ENCODE measurements at regions not wholly inside any gene's neighbourhood (a gene's known extent, or its start where the extent isn't known, plus 50 kb on each side); places are given as distances from the start of the nearest gene placed in this dataset.

DNA sequence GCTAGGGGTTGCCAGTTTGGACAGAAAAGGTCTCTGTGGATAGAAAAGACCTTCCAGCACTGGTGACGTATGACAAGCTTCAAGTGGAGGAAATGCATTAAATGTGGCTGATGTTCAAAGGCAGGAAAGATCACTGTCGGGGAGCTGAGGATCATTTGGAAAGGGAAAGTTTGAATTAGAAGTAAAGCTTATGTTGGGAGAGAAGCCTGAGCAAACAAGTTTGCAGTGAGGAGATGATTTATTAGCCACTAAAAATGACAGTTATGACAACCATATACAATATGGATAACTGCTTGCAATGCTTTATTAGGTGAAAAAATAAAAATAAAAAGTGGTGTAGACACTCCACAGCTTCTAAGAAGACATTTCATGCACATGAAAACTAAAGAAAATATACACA is 135.3 kb upstream of the HS3ST1 start:
- Mint-ChIP-seq H3K4me3 (no peak overlapping the region), H3K9me3 (ENCODE audit: insufficient read depth) (no peaks in the 10 kb centered on the region), H3K4me1 (peaks cover 6% of the 10 kb centered on the region), H3K27me3 (no peaks in the 10 kb centered on the region), H3K27ac (no peak overlapping the region)
- TF ChIP-seq, protein P1, sequence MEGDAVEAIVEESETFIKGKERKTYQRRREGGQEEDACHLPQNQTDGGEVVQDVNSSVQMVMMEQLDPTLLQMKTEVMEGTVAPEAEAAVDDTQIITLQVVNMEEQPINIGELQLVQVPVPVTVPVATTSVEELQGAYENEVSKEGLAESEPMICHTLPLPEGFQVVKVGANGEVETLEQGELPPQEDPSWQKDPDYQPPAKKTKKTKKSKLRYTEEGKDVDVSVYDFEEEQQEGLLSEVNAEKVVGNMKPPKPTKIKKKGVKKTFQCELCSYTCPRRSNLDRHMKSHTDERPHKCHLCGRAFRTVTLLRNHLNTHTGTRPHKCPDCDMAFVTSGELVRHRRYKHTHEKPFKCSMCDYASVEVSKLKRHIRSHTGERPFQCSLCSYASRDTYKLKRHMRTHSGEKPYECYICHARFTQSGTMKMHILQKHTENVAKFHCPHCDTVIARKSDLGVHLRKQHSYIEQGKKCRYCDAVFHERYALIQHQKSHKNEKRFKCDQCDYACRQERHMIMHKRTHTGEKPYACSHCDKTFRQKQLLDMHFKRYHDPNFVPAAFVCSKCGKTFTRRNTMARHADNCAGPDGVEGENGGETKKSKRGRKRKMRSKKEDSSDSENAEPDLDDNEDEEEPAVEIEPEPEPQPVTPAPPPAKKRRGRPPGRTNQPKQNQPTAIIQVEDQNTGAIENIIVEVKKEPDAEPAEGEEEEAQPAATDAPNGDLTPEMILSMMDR (IDR thresholded peaks at IDR 0.05), result no peak
- TF ChIP-seq EZH2 (IDR thresholded peaks at IDR 0.05; ENCODE audit: borderline replicate concordance, insufficient read depth, low read depth, low read length, poor library complexity, severe bottlenecking), result no peak
- Histone ChIP-seq H3K27me3 (replicated peaks in 1 of 4; ENCODE audit: control extremely low read depth in 1 of 4, control insufficient read depth in 3 of 4, insufficient read depth in 4 of 4, low read length in 3 of 4) (no peaks in the 10 kb centered on the region), H4K20me1 (ENCODE audit: control insufficient read depth, insufficient read depth, low read length, poor library complexity, severe bottlenecking) (no peaks in the 10 kb centered on the region), H3K4me1 (ENCODE audit: control insufficient read depth in 2 of 2, insufficient read depth in 2 of 2, low read length in 2 of 2) (peaks cover 0 to 4% of the 10 kb centered on the region in 2 donors), H3K27ac (ENCODE audit: low read length in 2 of 2) (no peak overlapping the region), H3K4me3 (ENCODE audit: control extremely low read depth in 1 of 5, extremely low read depth in 1 of 5, insufficient read depth in 1 of 5, low read depth in 2 of 5, low read length in 4 of 5) (no peak overlapping the region), H3K9ac (ENCODE audit: low read length) (no peak overlapping the region), H3K4me2 (replicated peaks; ENCODE audit: low read depth, low read length, poor library complexity, severe bottlenecking) (no peak overlapping the region), H3K36me3 (replicated peaks in 1 of 2; ENCODE audit: control extremely low read depth in 1 of 2, control insufficient read depth in 1 of 2, extremely low read depth in 1 of 2, insufficient read depth in 2 of 2, low read length in 1 of 2) (no peaks in the 10 kb centered on the region), H3K9me3 (ENCODE audit: control extremely low read depth in 1 of 3, control insufficient read depth in 2 of 3, insufficient read depth in 1 of 3, low read length in 2 of 3) (no peaks in the 10 kb centered on the region), H2AFZ (ENCODE audit: insufficient read depth, low read depth, low read length, poor library complexity, severe bottlenecking) (no peak overlapping the region), H3K79me2 (ENCODE audit: control insufficient read depth, insufficient read depth, low read length) (no peaks in the 10 kb centered on the region)
- ATAC-seq (ENCODE audit: low read depth) (no peak), DNase-seq (no peak)
- ChIA-PET POLR2A (no interaction called here), CTCF (no interaction called here)
- intact Hi-C loops (cut with micrococcal nuclease), result no loop called here
- WGBS (ENCODE audit: insufficient coverage), result 79% methylated on average over 2 of the region's 2 CpGs

DNA sequence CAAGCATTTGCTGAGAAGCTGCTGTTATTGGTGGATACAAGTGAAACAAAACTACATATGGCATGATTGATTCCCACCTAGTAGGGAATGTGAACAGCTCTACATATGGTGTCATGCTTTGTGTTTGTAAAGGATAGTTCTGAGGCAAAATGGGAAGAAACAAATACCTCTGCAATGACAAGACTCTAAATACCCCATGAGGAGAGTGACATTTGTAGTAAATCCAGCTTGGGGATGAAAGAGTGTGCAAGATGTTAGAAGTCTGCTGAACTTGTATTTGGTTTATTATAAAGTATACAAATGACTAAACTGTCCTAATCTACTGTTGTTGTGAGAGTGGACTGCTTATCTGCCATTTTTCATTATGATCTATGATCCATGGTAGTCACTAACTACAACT is 120.8 kb upstream of the HS3ST1 start:
- H3K9ac ChIP-seq (ENCODE audit: low read length), result no peak overlapping the region
- CTCF ChIA-PET, result no interaction called here
- no peak overlapping the region for H3K4me2 ChIP-seq (replicated peaks; ENCODE audit: low read depth, low read length, poor library complexity, severe bottlenecking)

More for the DNA sequence above, 120.8 kb upstream of the HS3ST1 start:
- Mint-ChIP-seq H3K4me3 (no peak overlapping the region), H3K4me1 (no peaks in the 10 kb centered on the region), H3K9me3 (ENCODE audit: insufficient read depth) (no peaks in the 10 kb centered on the region), H3K27ac (no peak overlapping the region), H3K27me3 (peaks cover 12% of the 10 kb centered on the region)
- no peak for ATAC-seq (ENCODE audit: low read depth)
- Histone ChIP-seq H3K4me3 (ENCODE audit: control extremely low read depth in 1 of 5, extremely low read depth in 1 of 5, insufficient read depth in 1 of 5, low read depth in 2 of 5, low read length in 4 of 5) (no peak overlapping the region), H2AFZ (ENCODE audit: insufficient read depth, low read depth, low read length, poor library complexity, severe bottlenecking) (no peak overlapping the region), H3K36me3 (replicated peaks in 1 of 2; ENCODE audit: control extremely low read depth in 1 of 2, control insufficient read depth in 1 of 2, extremely low read depth in 1 of 2, insufficient read depth in 2 of 2, low read length in 1 of 2) (no peaks in the 10 kb centered on the region), H3K27me3 (replicated peaks in 1 of 4; ENCODE audit: control extremely low read depth in 1 of 4, control insufficient read depth in 3 of 4, insufficient read depth in 4 of 4, low read length in 3 of 4) (no peaks in the 10 kb centered on the region), H4K20me1 (ENCODE audit: control insufficient read depth, insufficient read depth, low read length, poor library complexity, severe bottlenecking) (no peaks in the 10 kb centered on the region), H3K4me1 (ENCODE audit: control insufficient read depth in 2 of 2, insufficient read depth in 2 of 2, low read length in 2 of 2) (no peaks in the 10 kb centered on the region), H3K9me3 (ENCODE audit: control extremely low read depth in 1 of 3, control insufficient read depth in 2 of 3, insufficient read depth in 1 of 3, low read length in 2 of 3) (no peaks in the 10 kb centered on the region), H3K27ac (ENCODE audit: low read length in 2 of 2) (no peak overlapping the region), H3K79me2 (ENCODE audit: control insufficient read depth, insufficient read depth, low read length) (no peaks in the 10 kb centered on the region)
- no peak for DNase-seq
- POLR2A ChIA-PET, result no interaction called here
- intact Hi-C loops (cut with micrococcal nuclease), result no loop called here
- TF ChIP-seq EZH2 (IDR thresholded peaks at IDR 0.05; ENCODE audit: borderline replicate concordance, insufficient read depth, low read depth, low read length, poor library complexity, severe bottlenecking), result no peak
- TF ChIP-seq, protein P1 (IDR thresholded peaks at IDR 0.05), result no peak

Data from B cell (primary cell).